ENCODE measurements at regions not wholly inside any gene's neighbourhood (a gene's known extent, or its start where the extent isn't known, plus 50 kb on each side); places are given as distances from the start of the nearest gene placed in this dataset.

DNA sequence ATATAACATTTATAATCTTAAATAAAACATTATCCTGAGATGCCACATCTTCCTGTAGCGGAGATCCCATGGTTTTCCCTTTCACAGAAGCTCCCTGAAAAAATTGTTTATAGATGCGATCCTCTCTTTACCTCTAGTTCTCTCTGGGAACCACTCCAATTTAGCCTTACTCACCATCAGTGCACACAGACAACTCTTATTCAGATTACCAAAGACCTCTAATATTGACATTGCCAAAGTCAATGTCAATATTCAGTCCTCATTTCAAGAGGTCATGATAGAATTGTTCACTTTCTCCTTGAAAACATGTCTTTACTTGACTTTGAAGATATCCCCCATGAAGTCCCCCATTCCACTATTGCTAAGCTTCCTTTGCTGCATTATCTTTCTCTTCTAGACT, 248.8 kb downstream of the CTH start:
- H4K8ac ChIP-seq (ENCODE audit: low read depth, low read length), result no peak overlapping the region
- H3K4ac ChIP-seq (ENCODE audit: low read depth, low read length), result no peak overlapping the region
- no peak overlapping the region for H3K18ac ChIP-seq (ENCODE audit: low read length)
- H3K4me1 ChIP-seq (ENCODE audit: control insufficient read depth, low read depth, low read length), result no peaks in the 10 kb centered on the region
- WGBS (ENCODE audit: extremely low coverage, insufficient coverage, low lambda C conversion rate), result no CpG with 5 or more reads among the region's 2 CpGs
- H3K4me3 ChIP-seq (ENCODE audit: low read length), result no peak overlapping the region
- no peaks in the 10 kb centered on the region for H3K27me3 ChIP-seq (ENCODE audit: insufficient read depth, low read length, poor library complexity)
- no peak for DNase-seq
- H3K79me1 ChIP-seq (ENCODE audit: low read length), result no peaks in the 10 kb centered on the region
- H3K23ac ChIP-seq (ENCODE audit: low read length), result no peak overlapping the region
- H2BK15ac ChIP-seq (replicated peaks; ENCODE audit: low read depth), result no peak overlapping the region
- H3K56ac ChIP-seq (ENCODE audit: low read length), result no peak overlapping the region
- no peak overlapping the region for H3K27ac ChIP-seq (ENCODE audit: low read depth, low read length)
- H3K4me2 ChIP-seq (ENCODE audit: low read length), result no peak overlapping the region
- H2BK120ac ChIP-seq (ENCODE audit: low read depth, low read length), result no peak overlapping the region
- H3K36me3 ChIP-seq (ENCODE audit: control insufficient read depth, insufficient read depth, low read length), result no peaks in the 10 kb centered on the region
- H2BK5ac ChIP-seq (ENCODE audit: low read length), result no peak overlapping the region
- no peaks in the 10 kb centered on the region for H3K79me2 ChIP-seq (ENCODE audit: control insufficient read depth, insufficient read depth, low read length)
- no peak overlapping the region for H3K9ac ChIP-seq (ENCODE audit: low read length)
- H2AK5ac ChIP-seq (ENCODE audit: low read length), result no peak overlapping the region
- no peak overlapping the region for H4K5ac ChIP-seq (ENCODE audit: low read length)

DNA sequence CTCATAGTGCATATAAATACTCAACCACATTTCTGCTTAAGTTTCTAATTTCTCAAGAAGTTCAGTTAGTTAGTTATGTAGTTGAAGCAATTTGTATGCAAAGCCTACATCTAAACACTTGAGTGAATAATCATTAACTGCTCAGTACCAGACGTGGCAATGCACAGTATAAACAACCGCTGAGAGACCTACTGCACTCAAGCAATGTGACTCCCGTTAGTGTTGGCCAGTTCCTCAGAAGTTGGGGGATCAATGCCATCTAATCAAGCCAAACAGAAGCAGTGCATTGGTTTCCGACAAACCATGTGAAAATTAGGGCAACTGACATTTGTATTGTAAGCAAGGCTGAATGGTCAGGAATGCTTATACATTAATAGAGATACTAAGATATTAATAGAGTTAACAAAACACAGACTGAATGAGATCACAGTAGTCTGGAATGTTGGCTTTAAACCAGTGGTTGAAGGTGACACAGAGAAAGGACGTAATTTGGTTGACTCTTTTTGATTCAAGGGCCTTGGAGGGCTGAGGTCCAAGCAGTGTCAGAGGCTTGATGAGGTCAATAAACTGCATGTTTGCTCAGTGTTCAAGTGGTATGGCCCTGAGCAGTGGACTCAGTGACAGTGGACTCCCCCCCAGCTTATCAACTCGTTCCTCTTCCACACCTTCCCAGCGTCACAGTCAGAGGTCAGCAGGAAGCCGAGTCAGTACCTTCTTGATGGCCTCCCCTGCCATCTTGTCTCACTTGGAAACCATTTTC, 255.5 kb downstream of the CTH start:
- no peaks in the 10 kb centered on the region for H3K27me3 ChIP-seq (ENCODE audit: insufficient read depth, low read length, poor library complexity)
- H3K4me1 ChIP-seq (ENCODE audit: control insufficient read depth, low read depth, low read length), result no peaks in the 10 kb centered on the region
- no peak overlapping the region for H3K56ac ChIP-seq (ENCODE audit: low read length)
- no peak overlapping the region for H2BK15ac ChIP-seq (replicated peaks; ENCODE audit: low read depth)
- H3K18ac ChIP-seq (ENCODE audit: low read length), result no peak overlapping the region
- no peak overlapping the region for H2AK5ac ChIP-seq (ENCODE audit: low read length)
- no peaks in the 10 kb centered on the region for H3K79me1 ChIP-seq (ENCODE audit: low read length)
- H3K4me2 ChIP-seq (ENCODE audit: low read length), result no peak overlapping the region
- H3K4me3 ChIP-seq (ENCODE audit: low read length), result no peak overlapping the region
- no peak overlapping the region for H2BK5ac ChIP-seq (ENCODE audit: low read length)
- WGBS (ENCODE audit: extremely low coverage, insufficient coverage, low lambda C conversion rate), result no CpG with 5 or more reads among the region's 8 CpGs
- no peaks in the 10 kb centered on the region for H3K79me2 ChIP-seq (ENCODE audit: control insufficient read depth, insufficient read depth, low read length)
- H3K27ac ChIP-seq (ENCODE audit: low read depth, low read length), result no peak overlapping the region
- H3K36me3 ChIP-seq (ENCODE audit: control insufficient read depth, insufficient read depth, low read length), result no peaks in the 10 kb centered on the region
- DNase-seq, result no peak
- H4K8ac ChIP-seq (ENCODE audit: low read depth, low read length), result no peak overlapping the region
- H2BK120ac ChIP-seq (ENCODE audit: low read depth, low read length), result no peak overlapping the region
- H3K4ac ChIP-seq (ENCODE audit: low read depth, low read length), result no peak overlapping the region
- H4K5ac ChIP-seq (ENCODE audit: low read length), result no peak overlapping the region
- H3K23ac ChIP-seq (ENCODE audit: low read length), result no peak overlapping the region
- H3K9ac ChIP-seq (ENCODE audit: low read length), result no peak overlapping the region

DNA sequence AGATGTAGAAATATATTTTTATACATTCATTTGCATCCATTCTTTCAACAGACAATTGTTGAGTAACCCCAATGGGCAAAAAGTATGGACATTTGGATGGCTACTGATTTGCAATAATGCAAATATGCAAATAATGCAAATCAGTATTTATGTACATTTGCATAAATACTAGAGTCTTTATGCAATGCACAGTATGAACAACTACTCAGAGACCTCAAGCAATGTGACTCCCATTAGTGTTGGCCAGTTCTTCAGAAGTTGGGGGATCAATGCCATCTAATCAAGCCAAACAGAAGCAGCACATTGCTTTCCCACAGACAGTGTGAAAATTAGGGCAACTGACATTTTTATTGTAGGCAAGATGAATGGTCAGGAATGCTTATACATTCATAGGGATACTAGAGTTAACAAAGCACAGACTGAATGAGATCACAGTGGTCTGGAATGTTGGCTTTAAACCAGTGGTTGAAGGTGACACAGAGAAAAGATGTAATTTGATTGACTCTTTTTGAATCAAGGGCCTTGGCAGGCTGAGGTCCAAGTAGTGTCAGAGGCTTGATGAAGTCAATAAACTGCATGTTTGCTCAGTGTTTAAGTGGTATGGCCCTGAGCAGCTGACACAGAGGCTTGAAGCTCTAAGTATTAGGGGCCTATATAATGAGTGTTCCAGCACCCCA, 256.6 kb downstream of the CTH start:
- Histone ChIP-seq H3K4me2 (ENCODE audit: low read length) (no peak overlapping the region), H3K27ac (ENCODE audit: low read depth, low read length) (no peak overlapping the region), H3K79me2 (ENCODE audit: control insufficient read depth, insufficient read depth, low read length) (no peaks in the 10 kb centered on the region), H3K27me3 (ENCODE audit: insufficient read depth, low read length, poor library complexity) (no peaks in the 10 kb centered on the region), H3K23ac (ENCODE audit: low read length) (no peak overlapping the region), H3K36me3 (ENCODE audit: control insufficient read depth, insufficient read depth, low read length) (no peaks in the 10 kb centered on the region), H3K4ac (ENCODE audit: low read depth, low read length) (no peak overlapping the region), H3K79me1 (ENCODE audit: low read length) (no peaks in the 10 kb centered on the region), H3K4me1 (ENCODE audit: control insufficient read depth, low read depth, low read length) (no peaks in the 10 kb centered on the region), H3K18ac (ENCODE audit: low read length) (no peak overlapping the region), H2AK5ac (ENCODE audit: low read length) (no peak overlapping the region), H3K9ac (ENCODE audit: low read length) (no peak overlapping the region), H2BK5ac (ENCODE audit: low read length) (no peak overlapping the region), H4K8ac (ENCODE audit: low read depth, low read length) (no peak overlapping the region), H3K56ac (ENCODE audit: low read length) (no peak overlapping the region), H2BK15ac (replicated peaks; ENCODE audit: low read depth) (no peak overlapping the region), H2BK120ac (ENCODE audit: low read depth, low read length) (no peak overlapping the region), H3K4me3 (ENCODE audit: low read length) (no peak overlapping the region), H4K5ac (ENCODE audit: low read length) (no peak overlapping the region)
- no peak for DNase-seq

DNA sequence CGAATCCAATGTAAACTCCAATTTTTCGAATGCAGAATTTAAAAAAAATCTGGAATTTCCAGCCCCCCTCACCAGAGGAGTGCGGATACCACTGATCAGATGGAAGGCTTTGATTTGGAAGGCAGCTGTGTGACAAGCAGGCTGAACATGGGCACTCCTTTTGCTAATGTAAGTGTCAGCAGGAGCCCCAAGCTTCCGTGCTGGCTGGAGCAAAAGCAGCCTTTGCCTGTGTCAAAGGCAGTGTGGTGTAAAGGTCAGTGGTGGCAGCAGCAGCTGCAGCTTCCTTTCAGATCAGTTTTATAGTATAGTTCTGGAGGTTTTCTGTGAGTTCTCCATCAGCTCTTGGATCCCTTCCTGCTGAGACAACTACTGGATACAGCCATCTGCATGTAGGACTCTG, 259.9 kb downstream of the CTH start:
- Histone ChIP-seq H3K18ac (ENCODE audit: low read length) (no peak overlapping the region), H3K4me3 (ENCODE audit: low read length) (no peak overlapping the region), H3K56ac (ENCODE audit: low read length) (no peak overlapping the region), H3K27ac (ENCODE audit: low read depth, low read length) (no peak overlapping the region), H2BK120ac (ENCODE audit: low read depth, low read length) (no peak overlapping the region), H3K27me3 (ENCODE audit: insufficient read depth, low read length, poor library complexity) (no peaks in the 10 kb centered on the region), H4K5ac (ENCODE audit: low read length) (no peak overlapping the region), H2BK15ac (replicated peaks; ENCODE audit: low read depth) (no peak overlapping the region), H3K36me3 (ENCODE audit: control insufficient read depth, insufficient read depth, low read length) (no peaks in the 10 kb centered on the region), H2AK5ac (ENCODE audit: low read length) (no peak overlapping the region), H2BK5ac (ENCODE audit: low read length) (no peak overlapping the region), H3K79me2 (ENCODE audit: control insufficient read depth, insufficient read depth, low read length) (no peaks in the 10 kb centered on the region), H3K4me1 (ENCODE audit: control insufficient read depth, low read depth, low read length) (peaks cover 5% of the 10 kb centered on the region), H3K4ac (ENCODE audit: low read depth, low read length) (no peak overlapping the region), H3K79me1 (ENCODE audit: low read length) (no peaks in the 10 kb centered on the region), H3K23ac (ENCODE audit: low read length) (no peak overlapping the region), H4K8ac (ENCODE audit: low read depth, low read length) (no peak overlapping the region), H3K4me2 (ENCODE audit: low read length) (no peak overlapping the region), H3K9ac (ENCODE audit: low read length) (no peak overlapping the region)
- WGBS (ENCODE audit: extremely low coverage, insufficient coverage, low lambda C conversion rate), result no CpG with 5 or more reads among the region's 4 CpGs
- DNase-seq, result peak; percentile 11

DNA sequence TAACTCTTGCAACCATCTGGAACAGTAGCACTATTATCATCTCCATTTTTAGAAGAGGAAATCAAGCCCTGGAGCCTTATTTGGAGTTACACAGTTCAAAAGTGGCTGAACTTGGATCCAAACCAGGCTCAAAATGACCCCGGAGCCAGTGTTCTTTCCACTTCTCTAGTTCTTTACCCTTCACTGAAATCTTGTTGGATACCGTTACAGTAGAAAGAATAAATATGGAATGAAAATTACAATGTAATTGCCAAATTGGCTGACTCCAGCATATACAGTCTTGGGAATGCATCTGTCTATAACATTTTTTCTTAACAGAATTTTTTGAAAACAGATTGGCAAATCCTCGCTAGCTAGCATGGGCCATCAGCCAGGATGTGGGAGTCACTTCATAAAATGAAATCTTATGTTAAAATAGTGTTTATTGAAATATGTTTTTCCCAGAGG, 261.4 kb downstream of the CTH start:
- no CpG with 5 or more reads among the region's 3 CpGs for WGBS (ENCODE audit: extremely low coverage, insufficient coverage, low lambda C conversion rate)
- H4K8ac ChIP-seq (ENCODE audit: low read depth, low read length), result no peak overlapping the region
- no peak overlapping the region for H3K4me3 ChIP-seq (ENCODE audit: low read length)
- H3K56ac ChIP-seq (ENCODE audit: low read length), result no peak overlapping the region
- H3K4me1 ChIP-seq (ENCODE audit: control insufficient read depth, low read depth, low read length), result peaks cover 6% of the 10 kb centered on the region
- no peak overlapping the region for H2AK5ac ChIP-seq (ENCODE audit: low read length)
- H3K4me2 ChIP-seq (ENCODE audit: low read length), result no peak overlapping the region
- no peak overlapping the region for H3K4ac ChIP-seq (ENCODE audit: low read depth, low read length)
- H2BK120ac ChIP-seq (ENCODE audit: low read depth, low read length), result no peak overlapping the region
- DNase-seq, result no peak
- H3K79me2 ChIP-seq (ENCODE audit: control insufficient read depth, insufficient read depth, low read length), result no peaks in the 10 kb centered on the region
- no peaks in the 10 kb centered on the region for H3K79me1 ChIP-seq (ENCODE audit: low read length)
- no peaks in the 10 kb centered on the region for H3K36me3 ChIP-seq (ENCODE audit: control insufficient read depth, insufficient read depth, low read length)
- no peak overlapping the region for H2BK15ac ChIP-seq (replicated peaks; ENCODE audit: low read depth)
- H3K27me3 ChIP-seq (ENCODE audit: insufficient read depth, low read length, poor library complexity), result no peaks in the 10 kb centered on the region
- H4K5ac ChIP-seq (ENCODE audit: low read length), result no peak overlapping the region
- no peak overlapping the region for H3K18ac ChIP-seq (ENCODE audit: low read length)
- H2BK5ac ChIP-seq (ENCODE audit: low read length), result no peak overlapping the region
- no peak overlapping the region for H3K27ac ChIP-seq (ENCODE audit: low read depth, low read length)
- H3K9ac ChIP-seq (ENCODE audit: low read length), result no peak overlapping the region
- H3K23ac ChIP-seq (ENCODE audit: low read length), result no peak overlapping the region
